Spleen (tissue), 7 donors: ENCODE measurements at regions not wholly inside any gene's neighbourhood (a gene's known extent, or its start where the extent isn't known, plus 50 kb on each side); places are given as distances from the start of the nearest gene placed in this dataset.

ENCODE experiments used
- CTCF ChIP-seq, 11 experiments: fragments of 200-600 bp in 7 of 11; fragments of 450-650 bp in 4 of 11; sonication (generic) in 4 of 11; IDR thresholded peaks in 8 of 11; conservative IDR thresholded peaks in 3 of 11; 1 replicate in 7 of 11; 2 replicates in 4 of 11; pipeline versions ENCODE4 v1.4.0 to v1.8.0; 2016 to 2021; ENCODE audit warnings: antibody characterized with exemption in 11 of 11, inconsistent platforms in 4 of 11, mild to moderate bottlenecking in 1 of 11
- POLR2A ChIP-seq, 3 donors: fragments of 450-650 bp; IDR thresholded peaks; one replicate each; pipeline ENCODE4 v1.5.1; 2017; ENCODE audit warnings: antibody characterized with exemption in 3 of 3, mild to moderate bottlenecking in 1 of 3
- donor health status: DM: no; HTN: no; CAD: no; lungs with moderate emphysema.
- donor health status: DM: no; HTN: no; CAD: no.
- donor health status: DM: no; HTN: no; CAD: no.

- TF ChIP-seq CTCF (IDR thresholded peaks at IDR 0.05 in 8 of 11, conservative IDR thresholded peaks at IDR 0.05 in 3 of 11) (no peak), POLR2A (IDR thresholded peaks at IDR 0.05) (no peak)
Measured at GRCh38 chr9:7297521-7297920, 502.1 kb downstream of the DMAC1 start.
